Endothelial cell of umbilical vein (primary cell): ENCODE measurements at regions not wholly inside any gene's neighbourhood (a gene's known extent, or its start where the extent isn't known, plus 50 kb on each side); places are given as distances from the start of the nearest gene placed in this dataset.

Source experiments
- CTCF ChIP-seq, 2 donors: IDR thresholded peaks; 1 replicate in 1 of 2; 2 replicates in 1 of 2; pipeline ENCODE4 v1.5.1; 2011; ENCODE audit warnings: low read length in 2 of 2, mild to moderate bottlenecking in 2 of 2, moderate library complexity in 2 of 2, control low read depth in 1 of 2, inconsistent platforms in 1 of 2, low read depth in 1 of 2; ENCODE audit not compliant: insufficient read depth in 1 of 2; ENCODE audit errors: extremely low read depth in 1 of 2
- EZH2 ChIP-seq: IDR thresholded peaks from 2 replicates; pipeline ENCODE4 v1.6.1; 2012; ENCODE audit warnings: borderline replicate concordance, low read depth, mild to moderate bottlenecking, moderate library complexity, low read length, inconsistent platforms; ENCODE audit not compliant: severe bottlenecking
- MAX ChIP-seq: IDR thresholded peaks from 2 replicates; pipeline ENCODE4 v1.6.1; 2011; ENCODE audit not compliant: insufficient read depth, insufficient read length
- MYC ChIP-seq: IDR thresholded peaks from one replicate; pipeline ENCODE4 v1.6.1; 2011; ENCODE audit warnings: mild to moderate bottlenecking, low read depth, low read length
- POLR2A ChIP-seq: IDR thresholded peaks from 2 replicates; pipeline ENCODE4 v1.6.1; 2012; ENCODE audit warnings: low read depth, mild to moderate bottlenecking, control low read depth, low read length
- POLR2AphosphoS5 ChIP-seq: IDR thresholded peaks from 2 replicates; pipeline ENCODE4 v1.6.1; 2012; ENCODE audit warnings: low read depth, mild to moderate bottlenecking, control low read depth, low read length, moderate library complexity; ENCODE audit not compliant: insufficient read depth

DNA sequence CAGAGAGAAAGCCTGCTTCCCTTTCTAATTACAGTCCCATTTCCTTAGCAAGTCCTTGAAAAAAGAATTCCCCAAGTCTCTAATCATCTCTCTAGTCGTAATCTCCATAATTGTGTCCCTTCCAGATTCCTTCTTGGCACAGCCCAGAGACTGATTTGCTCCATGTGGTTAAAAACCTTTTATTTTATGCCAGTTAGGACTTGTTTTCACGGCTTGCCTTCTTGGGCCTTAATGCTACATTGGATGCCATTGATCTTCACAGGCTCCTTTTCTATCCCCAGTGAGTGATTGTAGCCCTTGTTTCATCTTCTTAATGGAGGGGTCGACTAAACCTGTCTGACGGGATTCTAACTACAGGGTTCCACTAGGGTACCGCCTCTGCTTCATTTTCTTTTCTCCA lies 650.6 kb upstream of the ARID1B start:
- TF ChIP-seq MYC (no peak), POLR2A (no peak), CTCF (IDR thresholded peaks at IDR 0.05; ENCODE audit: extremely low read depth in 1 of 2, insufficient read depth in 1 of 2, low read depth in 1 of 2, low read length in 2 of 2) (no peak), POLR2AphosphoS5 (no peak), MAX (no peak), EZH2 (no peak)
